ENCODE measurements at regions not wholly inside any gene's neighbourhood (a gene's known extent, or its start where the extent isn't known, plus 50 kb on each side); places are given as distances from the start of the nearest gene placed in this dataset.

DNA sequence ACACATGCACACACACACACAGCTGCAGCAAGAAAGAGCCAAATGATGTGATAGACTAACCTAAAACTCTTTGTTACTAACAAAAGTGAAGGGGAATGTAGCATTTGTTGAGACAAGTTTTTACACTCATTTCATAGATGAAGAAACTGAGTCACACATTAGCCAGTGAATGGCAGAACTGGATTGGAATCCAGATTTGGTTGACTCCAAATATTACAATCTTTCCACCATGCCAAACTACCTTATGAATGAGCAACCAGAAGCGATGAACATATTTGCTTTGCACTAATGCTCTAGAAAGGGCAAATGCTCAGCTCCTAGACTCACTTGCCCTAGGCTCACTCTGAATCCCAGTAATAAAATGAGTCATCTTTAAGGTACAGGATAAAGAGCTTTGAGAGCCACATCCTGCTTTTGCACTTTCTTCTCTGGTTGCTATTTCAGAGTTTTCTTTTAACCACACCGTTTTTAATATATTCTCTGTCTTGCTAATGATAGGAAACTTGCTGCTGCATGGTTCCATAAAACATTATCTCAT is 111.9 kb downstream of the GPAM start:
- TF ChIP-seq POLR2AphosphoS5 (IDR thresholded peaks at IDR 0.05; ENCODE audit: borderline replicate concordance, low read depth, low read length), result no peak
- TF ChIP-seq EZH2 (IDR thresholded peaks at IDR 0.05), result no peak
